ENCODE measurements at regions not wholly inside any gene's neighbourhood (a gene's known extent, or its start where the extent isn't known, plus 50 kb on each side); places are given as distances from the start of the nearest gene placed in this dataset.

DNA sequence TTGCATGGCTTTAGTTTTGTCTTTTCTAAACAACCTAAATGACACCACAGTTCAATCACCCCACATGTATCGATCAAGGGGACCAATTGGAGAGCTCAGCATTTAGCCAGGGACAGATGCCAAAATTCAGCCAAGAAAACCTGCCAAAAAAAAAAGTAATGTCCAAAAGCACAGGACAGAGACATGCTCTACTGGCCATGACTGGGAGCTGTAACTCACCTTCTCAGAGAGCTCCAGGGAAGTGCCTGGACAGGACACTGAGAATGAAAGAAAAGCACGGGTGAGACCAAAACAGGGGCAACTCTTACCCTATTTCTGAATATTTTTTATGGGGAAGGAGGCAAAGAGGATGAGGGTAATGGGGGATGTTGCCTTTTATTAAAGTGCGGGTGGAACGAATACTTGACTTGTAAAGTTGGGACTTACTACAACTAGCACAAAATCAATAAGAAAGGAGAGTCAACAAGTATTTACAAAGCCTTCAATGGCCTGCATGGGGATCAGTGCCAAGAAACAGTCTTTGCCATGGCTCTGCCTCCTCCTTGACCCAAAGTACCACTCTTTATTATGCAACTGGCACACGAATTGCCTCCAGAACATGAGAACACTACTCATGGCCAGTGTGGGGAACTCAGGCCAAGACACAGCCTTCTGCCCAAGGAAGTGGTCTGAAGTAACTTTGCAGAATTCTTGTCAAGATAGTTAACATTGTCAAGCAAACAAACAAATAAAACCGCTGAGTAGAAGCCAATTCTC lies 72.9 kb upstream of the HK2 start:
- DNase-seq (ENCODE audit: low spot score) = no peak

DNA sequence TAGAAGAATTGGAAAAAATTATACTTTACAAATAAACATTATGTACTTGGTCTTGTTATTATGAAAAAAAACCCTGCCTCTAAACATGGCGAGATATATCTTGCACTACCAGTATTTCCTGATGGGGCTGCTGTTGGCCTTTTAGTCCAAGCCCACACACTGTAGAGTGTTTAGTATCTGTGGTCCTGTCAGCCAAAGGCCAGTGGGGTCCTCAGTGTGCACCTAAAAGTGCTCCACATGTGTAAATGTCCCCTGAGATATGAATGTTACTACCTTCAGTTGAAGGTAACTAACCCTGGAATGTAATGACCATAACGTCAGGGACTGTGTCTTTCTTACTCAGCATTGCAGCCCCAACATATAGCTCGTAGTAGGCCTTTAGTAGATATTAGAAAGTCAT lies 71.1 kb upstream of the HK2 start:
- DNase-seq (ENCODE audit: low spot score) = no peak

DNA sequence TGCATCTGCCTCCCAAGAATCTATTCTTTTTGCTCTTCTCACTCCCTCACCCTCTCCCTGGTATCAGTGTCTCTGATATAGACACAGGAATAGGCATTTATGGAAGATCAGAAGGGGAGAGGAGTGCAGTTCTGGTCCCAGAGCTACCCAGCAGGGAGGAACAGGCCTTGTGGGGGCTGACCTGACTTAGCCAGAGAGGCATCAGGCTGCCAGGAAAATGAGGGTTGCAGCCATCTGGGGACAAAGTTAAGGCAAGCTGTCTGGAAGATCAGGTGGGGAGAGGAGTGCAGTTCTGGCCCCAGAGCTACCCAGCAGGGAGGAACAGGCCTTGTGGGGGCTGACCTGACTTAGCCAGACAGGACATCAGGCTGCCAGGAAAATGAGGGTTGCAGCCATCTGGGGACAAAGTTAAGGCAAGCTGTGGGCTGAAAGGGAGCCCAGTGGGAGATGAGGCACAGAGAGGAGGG lies 69.9 kb upstream of the HK2 start:
- no peak for DNase-seq (ENCODE audit: low spot score)

DNA sequence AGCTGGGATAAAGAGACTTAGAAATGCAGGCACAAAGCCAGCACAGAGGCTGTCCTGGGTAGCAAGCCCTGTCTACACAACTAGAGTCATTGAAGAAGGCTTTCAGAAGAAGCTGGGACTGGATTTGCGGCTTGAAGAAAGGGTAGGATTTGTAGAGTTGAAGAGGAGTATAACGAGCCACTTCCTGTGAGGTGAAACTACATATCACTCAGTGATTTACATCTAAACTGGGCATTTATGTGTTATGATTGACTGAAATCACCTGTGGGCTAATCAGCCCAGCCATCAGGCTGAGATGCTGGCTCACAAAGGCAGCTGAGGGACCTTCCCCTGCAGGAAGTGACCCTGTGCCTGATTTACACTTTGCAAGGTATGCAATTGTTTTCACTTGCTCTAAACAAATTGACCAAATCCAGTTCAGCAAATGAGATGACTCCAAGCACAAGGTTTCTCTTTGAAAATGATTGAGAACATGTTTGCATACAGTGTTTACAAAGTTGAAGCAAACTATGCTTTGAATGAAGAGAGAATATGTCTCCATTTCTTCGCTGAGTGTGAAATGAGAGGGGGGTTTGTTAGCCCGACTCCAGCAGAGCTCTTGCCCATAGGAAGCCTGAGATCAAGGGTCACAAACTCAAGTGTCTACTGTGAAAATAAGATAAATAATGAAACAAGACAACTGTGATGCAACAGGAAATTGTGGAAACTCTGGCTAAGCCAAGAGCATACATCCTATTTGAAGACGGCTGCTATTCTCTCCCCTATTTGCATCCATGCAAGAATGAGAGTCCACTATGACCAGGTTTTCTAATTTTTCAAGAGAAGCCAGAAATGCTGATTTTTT lies 69.3 kb upstream of the HK2 start:
- no peak for DNase-seq (ENCODE audit: low spot score)

DNA sequence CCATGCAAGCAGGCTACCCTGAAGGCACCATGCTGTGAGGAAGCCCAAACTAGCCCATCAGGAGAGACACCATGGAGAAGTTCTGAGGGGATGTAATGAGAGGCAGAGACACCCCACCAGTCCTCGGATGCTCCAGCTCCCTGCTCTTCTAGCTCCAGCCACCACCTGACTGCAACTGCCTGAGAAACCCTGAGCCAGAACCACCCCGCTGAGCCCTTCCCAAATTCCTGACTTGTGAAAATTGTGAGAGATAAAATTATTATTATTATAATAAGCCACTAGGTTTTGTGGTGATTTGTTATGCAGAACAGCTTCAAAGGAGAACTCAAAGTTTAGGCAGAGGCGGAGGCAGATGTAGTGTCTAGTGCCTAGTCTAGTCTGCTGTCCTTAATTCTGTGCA lies 67.1 kb upstream of the HK2 start:
- DNase-seq (ENCODE audit: low spot score) = no peak

DNA sequence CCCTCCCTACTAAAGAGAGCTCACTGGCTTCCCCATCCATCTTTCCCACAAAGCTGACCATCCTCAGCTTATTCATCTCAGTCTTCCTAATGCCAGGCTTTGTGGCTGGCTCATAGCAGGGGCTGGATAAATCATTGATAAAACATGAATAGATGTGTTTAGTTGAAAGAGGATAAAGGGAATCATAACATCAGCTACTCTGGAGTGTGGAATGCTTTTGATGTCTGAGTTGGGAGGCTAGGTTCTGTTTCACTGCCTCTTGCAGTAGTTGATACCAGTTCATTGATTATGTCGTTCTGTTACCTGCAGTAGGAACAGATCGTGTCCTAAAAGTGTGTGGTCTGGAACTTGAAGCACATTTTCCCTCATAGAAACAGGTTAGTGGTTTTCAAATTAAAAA lies 66.3 kb upstream of the HK2 start:
- DNase-seq (ENCODE audit: low spot score) = no peak

DNA sequence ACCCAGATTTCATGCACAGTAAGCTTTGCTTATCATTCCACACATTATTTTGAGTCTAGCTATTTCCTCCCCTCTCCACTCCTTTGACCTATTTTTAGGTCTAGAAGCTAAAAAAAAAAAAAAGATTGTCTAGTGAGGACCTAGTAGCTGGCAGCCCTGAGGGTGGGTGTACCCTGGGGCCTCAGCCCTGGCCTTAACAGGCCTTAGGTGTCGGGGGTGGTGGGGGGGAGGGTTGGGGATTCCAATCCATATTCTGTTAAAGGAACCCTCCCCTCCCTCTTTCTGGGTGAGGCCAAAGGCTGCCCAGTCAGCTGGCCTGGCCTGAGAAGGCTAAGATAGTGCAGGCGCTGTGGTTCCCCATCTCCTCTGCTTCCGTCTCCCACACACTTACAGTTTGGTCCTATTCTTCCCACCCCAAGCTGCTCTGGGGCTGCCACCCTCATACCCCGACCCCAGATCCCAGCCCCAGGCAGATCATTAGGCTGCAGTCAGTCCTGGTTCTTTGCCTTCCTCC lies 65.5 kb upstream of the HK2 start:
- no peak for DNase-seq (ENCODE audit: low spot score)

DNA sequence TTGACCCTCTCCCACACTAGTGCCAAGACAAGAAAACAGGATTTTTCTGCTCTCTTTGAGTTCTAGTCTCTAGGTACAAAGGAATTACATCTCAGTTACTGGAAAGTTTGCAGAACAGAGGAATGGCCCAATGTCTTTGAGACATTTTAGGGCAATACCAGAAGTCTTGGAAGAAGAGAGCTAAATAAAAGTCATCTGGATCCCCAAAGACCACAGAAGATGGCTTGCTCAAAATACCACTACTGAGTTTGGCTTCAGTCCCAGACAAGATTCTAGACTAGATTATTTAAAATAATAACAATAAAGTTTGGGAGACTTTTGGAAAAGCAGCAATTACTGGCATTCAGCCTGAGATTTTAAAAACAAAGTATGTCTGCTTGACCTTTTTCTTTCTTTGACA lies 61.9 kb upstream of the HK2 start:
- DNase-seq (ENCODE audit: low spot score) = no peak

DNA sequence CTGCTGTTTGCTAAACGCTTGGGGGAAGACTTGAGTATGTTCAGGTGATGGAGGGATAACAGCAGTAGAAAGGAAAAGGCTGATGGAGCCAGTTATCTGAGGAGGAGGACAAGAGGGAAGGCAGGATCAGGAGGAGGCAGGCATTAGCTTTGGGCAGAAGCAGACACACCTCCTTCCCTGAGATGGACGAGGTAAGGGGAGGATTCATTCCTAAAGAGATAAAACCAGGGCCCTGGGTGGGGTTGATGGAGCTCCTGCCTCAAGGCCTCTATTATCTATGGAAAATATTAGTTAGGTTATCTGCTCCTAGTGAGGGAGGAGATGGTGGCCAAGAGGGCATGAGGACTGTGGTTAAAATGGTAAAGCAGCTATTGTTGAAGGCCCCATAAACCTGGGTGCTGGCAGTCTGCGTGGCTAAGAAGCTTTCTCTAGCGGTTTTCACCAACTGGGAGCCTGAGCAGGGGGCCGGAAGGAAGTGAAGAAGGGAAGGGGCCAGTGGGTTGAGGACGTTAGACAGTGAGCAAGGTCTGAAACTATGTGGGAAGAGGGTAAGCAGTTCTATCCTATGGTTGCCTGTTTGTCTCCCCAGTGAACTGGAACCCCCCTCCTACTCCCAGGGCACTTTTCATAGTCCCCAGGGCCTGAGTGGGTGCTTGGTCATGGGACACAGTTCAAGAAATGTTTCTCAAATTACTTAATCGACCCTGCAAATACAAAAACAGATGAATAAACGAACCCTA lies 56.6 kb upstream of the HK2 start:
- DNase-seq (ENCODE audit: low spot score) = no peak

DNA sequence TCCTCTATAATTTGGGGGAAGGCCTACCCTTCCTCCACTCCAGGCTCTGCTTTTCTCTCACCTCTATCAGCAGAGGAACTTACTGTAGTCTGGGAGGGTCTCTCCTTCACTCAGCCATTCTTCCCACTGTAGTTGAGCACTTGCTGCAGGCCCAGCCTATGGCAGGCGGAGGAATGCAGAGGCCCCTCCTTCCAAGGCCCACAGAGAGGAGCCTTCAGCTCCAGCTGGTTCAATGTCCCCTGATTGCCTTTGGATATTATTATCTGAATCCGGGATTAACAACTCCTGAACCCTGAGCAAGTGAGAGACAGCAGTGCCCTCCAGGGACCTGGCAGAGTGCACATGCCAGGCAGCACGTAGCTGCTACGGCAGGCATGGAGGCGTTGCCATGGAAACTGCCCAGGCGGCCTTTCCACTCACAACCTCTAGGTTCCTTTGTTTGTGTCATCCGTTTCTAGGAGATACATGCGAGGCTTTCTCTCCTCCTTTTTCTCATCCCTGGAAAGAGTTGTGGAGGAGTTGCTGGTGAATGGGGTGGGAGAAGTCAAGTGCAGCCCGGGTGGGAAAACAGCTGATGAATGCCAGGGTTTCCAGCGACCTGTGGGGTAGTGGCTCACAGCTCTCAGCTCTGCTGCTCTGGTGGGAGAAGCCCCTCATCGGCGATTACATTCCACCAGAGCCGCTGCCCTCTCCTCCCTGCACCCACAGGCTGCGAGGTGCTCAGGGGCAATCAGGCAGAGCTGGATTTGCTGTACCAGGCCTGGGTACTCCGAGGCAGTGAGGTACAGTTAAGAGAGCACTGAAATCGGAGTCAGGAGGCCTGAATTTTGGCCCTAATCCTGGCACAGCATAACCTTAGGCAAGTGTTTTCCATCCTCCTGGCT lies 55.3 kb upstream of the HK2 start:
- DNase-seq (ENCODE audit: low spot score) = peak; percentile 7

DNA sequence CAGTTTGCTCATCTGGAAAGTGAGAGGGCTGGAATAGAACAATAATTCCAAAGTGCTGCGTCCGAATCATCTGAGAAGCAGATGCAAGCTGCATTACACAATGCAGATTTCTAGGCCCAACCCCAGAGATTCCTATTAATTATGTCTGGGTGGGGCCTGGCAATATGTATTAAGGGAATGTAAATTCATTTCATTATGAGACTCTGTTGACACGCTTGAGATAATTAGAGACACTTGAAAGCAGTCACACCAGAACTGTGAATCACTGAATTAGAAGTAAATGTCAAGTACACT lies 54.7 kb upstream of the HK2 start:
- DNase-seq (ENCODE audit: low spot score) = no peak

DNA sequence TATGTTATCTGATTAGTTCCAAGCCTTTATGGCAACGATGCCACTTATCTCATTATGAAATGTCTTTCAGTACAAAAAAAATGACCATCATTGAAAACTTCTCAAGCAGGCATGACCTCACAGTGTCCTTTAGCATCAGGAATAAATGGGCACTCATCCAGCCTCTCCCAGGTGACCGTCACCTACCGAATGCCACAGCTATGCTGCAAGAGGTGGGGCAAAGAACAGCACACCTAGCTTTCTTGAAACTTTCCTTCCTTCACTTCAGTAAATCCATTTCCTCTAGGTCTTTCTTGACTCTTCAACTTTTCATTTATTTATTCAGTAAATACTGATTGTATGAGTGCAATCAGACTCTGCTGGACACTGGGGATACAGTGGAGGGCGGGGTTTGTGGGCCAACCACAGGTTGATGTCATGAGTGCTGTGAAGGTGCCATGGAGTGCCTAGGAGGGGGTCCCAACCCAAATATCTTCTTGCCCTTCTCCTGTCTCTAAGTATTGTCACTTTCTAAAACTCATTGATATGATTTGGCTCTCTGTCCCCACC lies 54.3 kb upstream of the HK2 start:
- no peak for DNase-seq (ENCODE audit: low spot score)

Data from COLO829 (cell line).